TTC549 (cell line): ENCODE measurements at regions not wholly inside any gene's neighbourhood (a gene's known extent, or its start where the extent isn't known, plus 50 kb on each side); places are given as distances from the start of the nearest gene placed in this dataset.
"Not testable (repeated sequence)": the region's sequence is repeated elsewhere in the genome, so short reads cannot be mapped to it uniquely, and the experiment has no call there.

Experiments used
- FAIRE-seq: peaks from 2 replicates; lab custom pipeline; 2012; peaks lifted over from hg19 to GRCh38; lab: Jason Lieb, UNC

GRCh38 chr17:64800987-64801386, 118.3 kb downstream of the LRRC37A3 start:
- FAIRE-seq: not testable (repeated sequence)

DNA sequence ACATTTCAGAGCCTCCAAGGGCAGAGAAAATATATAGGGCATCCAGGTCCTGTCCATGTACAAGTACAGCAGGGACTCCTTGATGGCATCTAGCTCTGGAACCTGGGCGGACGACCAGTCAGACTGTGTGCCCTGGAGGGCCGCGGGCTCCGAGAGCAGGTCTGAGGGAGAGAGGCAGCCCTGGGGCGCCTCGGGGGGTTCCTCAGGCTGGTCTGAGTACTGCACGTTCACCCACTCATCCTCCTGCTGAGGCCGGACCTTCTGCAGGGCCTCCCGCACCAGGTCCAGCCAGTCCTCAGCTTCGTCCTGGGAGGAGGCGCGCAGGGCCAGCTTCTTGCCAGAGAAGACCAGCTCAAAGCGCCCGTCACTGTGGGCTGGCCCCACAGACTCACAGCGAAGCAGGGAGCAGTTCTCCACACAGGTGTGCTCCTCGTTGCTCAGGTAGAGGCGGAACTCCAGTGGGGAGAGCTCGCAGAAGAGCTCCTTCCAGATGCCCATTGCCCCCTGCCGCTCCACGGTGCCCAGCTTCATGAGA, 118.8 kb downstream of the LRRC37A3 start:
- FAIRE-seq: not testable (repeated sequence)

- not testable (repeated sequence) for FAIRE-seq
These were observed 119.6 kb downstream of the LRRC37A3 start for GRCh38 chr17:64799543-64800188.

DNA sequence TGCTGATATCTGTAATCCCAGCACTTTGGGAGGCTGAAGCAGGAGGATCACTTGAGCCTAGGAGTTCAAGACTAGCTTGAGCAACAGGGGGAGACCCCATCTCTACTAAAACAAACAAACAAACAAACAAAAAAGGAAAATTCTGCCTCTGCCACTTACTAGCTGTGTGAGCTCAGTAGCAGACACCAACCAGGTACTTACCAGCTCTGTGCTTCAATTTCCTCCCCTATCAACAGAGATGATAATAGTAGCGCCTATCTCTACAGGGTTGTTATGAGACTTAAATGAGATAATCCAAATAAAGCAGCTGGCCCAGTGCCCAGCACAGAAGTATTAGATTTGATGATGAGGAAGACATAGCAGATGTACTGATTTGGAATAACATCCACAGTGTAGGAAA, 120.3 kb downstream of the LRRC37A3 start:
- not testable (repeated sequence) for FAIRE-seq

DNA sequence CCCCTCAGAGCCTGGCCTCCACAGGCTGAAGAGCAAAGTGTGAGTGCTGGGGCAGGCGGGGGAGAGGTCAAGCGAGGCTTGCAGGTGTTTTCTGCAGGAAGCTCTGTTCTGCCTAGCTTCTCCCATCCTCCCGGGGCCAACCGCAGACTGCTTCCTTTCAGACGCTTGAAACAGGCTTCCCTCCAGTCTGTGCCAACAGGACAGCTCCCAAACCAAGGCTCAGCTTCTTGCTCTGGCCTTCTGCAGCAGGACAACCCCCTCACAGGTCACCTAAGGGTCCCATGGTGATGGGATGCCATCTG, 120.8 kb downstream of the LRRC37A3 start:
- FAIRE-seq: not testable (repeated sequence)

DNA sequence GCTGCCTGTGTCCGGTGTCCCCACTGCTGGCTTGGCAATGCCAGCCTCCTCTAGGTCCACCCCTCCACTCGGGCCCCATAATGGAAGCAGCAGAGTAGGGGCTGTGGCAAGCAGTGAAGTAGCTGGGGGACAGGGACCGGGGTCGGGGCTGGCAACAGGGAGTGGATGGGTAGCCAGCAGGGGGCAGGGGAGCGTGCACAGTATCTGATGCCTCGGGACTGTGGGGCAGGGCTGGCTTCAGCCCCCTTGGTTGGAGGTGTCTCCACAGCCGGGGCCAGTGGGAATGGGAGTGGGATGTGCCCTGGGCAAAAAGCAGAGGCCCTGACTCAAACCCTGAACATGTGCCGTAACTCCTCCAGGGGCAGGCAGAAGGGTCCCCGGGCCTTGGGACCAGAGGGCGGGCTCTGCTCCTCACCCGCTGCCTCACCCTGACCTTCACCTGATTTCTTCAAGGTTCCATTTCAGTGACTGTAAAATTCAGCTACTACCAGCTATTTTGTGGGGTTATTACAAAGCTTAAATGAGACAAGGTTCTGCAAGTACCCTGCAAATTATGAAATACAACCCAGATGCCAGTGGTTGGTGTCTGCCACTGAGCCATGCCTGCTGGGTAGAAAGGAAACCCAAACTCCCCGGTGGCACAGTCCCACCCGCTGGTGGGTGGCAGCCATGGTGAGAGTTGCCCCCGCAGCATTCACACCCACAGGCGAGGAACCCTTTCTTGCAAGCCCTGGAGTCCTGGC, 121.4 kb downstream of the LRRC37A3 start:
- FAIRE-seq: not testable (repeated sequence)

- not testable (repeated sequence) for FAIRE-seq
These were observed 123.9 kb downstream of the LRRC37A3 start for GRCh38 chr17:64795342-64795741.

GRCh38 chr17:64794548-64795274, 124.6 kb downstream of the LRRC37A3 start:
- FAIRE-seq: not testable (repeated sequence)

- FAIRE-seq: not testable (repeated sequence)
These were observed 125.2 kb downstream of the LRRC37A3 start for GRCh38 chr17:64794113-64794512.

GRCh38 chr17:64792793-64793575, 126.3 kb downstream of the LRRC37A3 start:
- not testable (repeated sequence) for FAIRE-seq

DNA sequence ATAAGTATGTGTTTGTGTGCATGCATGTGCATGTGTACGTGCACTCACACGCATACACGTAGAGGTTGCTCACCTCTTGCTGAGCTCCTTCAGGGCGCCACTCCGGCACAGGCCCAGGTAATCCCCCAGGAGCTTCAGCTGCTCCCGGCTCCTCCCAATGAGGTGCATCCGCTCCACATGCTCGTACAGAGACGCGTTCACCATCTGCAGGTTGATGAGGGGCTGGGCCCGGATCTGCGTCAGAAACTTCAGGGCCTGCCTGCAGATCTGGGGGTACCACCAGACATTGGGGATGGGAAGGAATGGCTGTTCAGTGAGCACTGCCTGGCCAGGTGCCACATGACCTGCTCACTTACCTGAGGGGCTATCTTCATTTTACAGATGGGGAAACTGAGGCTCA, 127.0 kb downstream of the LRRC37A3 start:
- not testable (repeated sequence) for FAIRE-seq

DNA sequence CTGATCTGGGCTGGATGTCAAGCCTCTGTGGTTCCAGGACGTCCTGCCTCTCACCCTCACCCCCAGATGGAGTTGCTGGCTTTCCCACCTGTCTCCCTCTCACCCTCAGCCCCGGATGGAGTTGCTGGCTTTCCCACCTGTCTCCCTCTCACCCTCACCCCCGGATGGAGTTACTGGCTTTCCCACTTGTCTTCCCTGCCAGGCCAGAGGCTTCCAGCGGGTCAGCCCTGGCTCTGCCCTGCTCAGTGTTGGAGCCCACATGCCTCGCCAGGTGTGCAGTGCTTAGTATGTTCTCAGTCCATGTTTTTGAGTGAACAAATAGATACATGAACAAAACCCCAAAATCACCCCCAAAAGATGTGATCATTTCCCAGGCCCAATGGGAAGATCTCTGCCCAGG, 127.6 kb downstream of the LRRC37A3 start:
- FAIRE-seq: not testable (repeated sequence)

- not testable (repeated sequence) for FAIRE-seq
These were observed 128.1 kb downstream of the LRRC37A3 start for GRCh38 chr17:64791226-64791625.

GRCh38 chr17:64790690-64791089, 128.6 kb upstream of the SMURF2 start:
- FAIRE-seq: not testable (repeated sequence)

- not testable (repeated sequence) for FAIRE-seq
These were observed 128.1 kb upstream of the SMURF2 start for GRCh38 chr17:64790193-64790592.

- FAIRE-seq: not testable (repeated sequence)
These were observed 126.9 kb upstream of the SMURF2 start for GRCh38 chr17:64789061-64789445.

- no peak for FAIRE-seq
These were observed 126.4 kb upstream of the SMURF2 start for GRCh38 chr17:64788286-64789060.

DNA sequence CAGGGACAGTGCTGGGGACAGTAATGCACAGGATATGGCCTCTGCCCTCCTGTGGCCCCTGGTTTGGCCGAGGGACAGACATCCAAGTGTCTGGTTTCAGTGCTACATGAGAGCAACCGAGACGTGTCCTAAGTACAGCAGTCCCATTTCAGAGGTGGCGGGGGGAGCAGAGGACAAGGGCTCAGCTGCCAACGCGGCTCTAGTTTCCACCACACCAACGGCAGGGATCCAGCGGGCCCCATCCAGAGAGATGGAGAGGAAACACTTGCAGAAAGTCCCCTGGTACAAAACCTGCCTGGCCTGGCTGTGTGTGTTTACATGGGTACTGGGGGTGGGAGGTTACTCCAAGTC, 125.8 kb upstream of the SMURF2 start:
- no peak for FAIRE-seq

DNA sequence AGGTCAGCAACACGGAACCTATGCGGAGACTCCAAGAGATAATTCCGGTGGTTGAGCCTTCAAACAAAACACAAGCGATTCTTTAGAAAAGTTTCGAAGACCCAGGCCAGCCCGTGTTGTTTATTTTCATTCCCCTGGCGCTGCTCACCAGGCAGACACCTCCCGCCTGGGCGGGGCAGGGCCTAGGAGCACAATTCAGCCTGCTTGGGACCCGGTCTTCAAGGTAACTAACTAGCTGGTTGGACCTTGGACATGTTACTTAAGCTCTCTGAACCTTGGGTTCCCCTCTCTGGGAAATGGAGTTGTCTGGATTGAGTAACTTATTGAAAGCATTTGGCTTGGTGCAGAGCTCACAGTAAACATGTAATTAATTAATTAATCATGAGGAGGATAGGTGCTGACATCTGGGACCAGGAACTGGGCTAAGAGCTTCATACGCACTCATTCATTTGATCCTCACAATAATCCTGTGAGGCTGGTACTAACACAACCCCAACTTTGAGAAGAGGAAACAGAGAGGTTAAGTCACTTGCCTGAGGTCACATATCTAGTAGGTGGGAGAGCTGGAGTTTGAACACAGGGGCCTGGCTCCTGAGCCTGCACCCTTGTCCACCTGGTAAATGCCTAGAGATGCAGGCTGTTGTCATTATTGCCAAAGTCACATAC, 125.3 kb upstream of the SMURF2 start:
- FAIRE-seq: no peak

- FAIRE-seq: no peak
These were observed 124.2 kb upstream of the SMURF2 start for GRCh38 chr17:64786337-64786736.

DNA sequence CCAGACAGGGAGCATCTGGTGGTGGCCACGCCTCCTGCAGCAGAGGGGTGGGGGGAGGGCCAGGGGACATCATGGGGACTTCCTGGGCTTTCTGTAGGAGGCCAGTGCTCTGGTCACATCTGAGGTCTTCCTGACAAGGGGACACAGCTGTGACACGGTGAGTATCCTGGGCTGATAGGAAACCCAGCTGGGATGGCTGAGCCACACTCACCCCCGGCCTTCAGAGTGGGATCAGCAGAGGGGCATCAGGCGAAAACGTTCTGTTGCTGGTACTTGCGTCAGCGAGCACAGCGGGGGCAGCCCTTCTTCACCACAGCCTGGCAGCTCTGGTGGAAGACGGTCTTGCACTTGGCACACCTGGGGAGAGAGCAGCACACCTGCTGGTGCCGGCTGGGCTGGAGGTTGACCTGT, 122.9 kb upstream of the SMURF2 start:
- no peak for FAIRE-seq
